T47D (cell line): ENCODE measurements at regions not wholly inside any gene's neighbourhood (a gene's known extent, or its start where the extent isn't known, plus 50 kb on each side); places are given as distances from the start of the nearest gene placed in this dataset.

ENCODE experiments used
- DNase-seq, 2 experiments: peaks; one replicate each; pipeline versions ENCODE4 v3.0.0 to v3.0.0-alpha.2; 2011 to 2012; ENCODE audit warnings: low read depth in 1 of 2, low spot score in 1 of 2
- JUND ChIP-seq: IDR thresholded peaks from 2 replicates; pipeline ENCODE4 v1.6.1; 2012; ENCODE audit warnings: low read depth
- in situ Hi-C: cut with HindIII; loops from 2 replicates; pipeline ENCODE4 v1.10.0; 2016; ENCODE audit warnings: low sequenced_read_pairs, low pct_unique_long_range_greater_than_20kb

DNA sequence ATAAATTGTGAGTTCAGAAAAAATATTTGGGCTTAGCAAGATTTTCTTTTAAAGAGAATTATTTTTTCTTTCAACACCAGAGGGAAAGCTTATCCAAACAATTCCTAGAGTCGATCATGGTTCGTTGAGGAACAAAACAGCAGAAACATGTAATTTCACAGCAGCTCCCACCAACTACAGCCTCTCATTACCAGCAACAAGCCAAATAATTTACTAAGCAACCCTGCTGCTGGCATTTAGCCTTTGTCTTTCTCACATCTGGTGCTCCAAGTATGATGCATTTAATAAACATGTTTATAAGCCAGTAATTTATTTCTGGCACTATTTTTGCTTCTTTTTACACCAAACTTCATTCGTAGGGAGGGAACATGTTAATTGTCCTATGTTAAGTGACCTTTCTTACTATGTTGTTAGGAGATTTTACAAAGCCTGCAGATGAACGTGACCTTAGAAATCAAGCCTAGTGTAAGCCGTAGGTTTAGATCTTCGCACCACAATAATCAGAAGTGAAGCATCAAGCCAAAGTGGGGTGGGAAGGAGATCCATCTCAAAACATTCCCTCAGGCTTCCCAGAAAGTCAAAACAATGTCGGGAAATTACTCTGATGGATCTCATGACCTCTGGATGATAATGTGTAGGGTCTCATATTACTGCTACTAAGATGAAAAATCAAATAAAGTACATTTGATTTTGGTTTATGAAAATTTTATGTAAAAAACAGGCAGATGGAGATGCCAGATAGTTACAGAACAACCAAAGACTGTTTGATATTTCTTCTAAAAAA lies 128.4 kb downstream of the RPAP3 start:
- DNase-seq: no peak
- in situ Hi-C loops: no loop called here
- no peak for TF ChIP-seq JUND

DNA sequence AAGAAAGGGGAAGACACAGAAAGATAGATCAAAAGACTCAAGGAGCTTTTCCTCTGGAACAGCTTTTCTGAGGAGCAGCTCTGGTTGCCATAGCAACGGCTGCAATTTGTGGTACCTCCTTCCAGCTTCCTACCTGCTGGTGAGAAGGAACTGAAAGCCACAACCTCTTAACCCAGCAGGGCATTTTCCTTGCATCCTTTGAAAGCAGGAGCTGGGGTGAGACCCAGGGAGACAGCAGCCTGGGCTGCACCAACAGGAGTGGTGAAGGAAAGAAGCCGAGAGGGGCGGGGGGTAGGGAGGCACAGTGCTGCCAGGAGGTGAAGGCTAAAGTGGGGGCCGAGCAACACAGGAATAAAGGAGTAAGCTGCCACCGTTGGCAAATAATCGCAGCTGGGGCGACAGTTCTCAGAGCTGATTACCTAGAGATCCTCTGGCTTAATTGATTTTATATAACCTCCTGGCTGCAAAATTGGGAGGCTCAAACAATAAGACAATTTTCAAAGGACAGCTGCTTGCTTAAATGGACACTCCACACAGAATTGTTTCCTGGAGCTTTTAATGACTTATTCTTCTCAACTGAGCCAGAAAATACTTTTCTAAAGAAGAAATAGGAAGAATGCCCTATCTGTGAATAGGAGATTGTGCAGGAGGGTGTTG lies 129.4 kb downstream of the RPAP3 start:
- no peak for DNase-seq
- no peak for TF ChIP-seq JUND
- in situ Hi-C loops: no loop called here

DNA sequence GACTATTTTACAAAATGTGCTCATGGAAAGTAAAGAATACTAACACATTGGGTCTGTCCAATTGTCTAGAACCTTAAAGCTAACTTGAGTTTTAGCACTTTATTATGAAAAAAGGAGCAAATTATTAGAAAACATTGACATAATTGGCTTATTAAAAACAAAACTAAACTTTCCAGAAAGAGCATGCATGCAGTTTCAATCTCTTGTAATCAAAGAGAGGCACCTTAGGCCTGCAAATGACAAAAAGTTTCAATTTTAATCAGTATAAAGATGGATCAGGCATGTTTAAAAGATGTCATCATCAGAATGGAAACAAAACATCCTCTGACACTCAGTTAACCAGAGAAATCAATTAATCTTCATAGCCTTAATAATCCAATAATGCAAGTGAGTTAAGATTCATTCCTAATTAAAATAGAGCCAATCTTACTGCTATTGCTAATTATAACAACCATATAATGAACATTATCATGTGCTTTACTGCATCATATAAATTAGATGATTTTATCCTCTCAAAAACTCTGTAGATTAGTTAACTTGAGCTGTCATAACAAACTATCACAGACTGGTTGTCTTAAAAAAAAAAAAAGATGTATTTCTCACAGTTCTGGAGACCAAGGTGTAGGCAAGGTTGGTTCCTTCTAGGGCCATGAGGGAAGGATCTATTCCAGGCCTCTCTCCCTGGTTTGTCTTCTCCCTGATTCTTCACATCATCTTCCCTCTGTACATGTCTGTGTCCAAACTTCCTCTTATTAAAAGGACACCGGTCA lies 131.4 kb downstream of the RPAP3 start:
- no peak for TF ChIP-seq JUND
- in situ Hi-C loops: no loop called here

DNA sequence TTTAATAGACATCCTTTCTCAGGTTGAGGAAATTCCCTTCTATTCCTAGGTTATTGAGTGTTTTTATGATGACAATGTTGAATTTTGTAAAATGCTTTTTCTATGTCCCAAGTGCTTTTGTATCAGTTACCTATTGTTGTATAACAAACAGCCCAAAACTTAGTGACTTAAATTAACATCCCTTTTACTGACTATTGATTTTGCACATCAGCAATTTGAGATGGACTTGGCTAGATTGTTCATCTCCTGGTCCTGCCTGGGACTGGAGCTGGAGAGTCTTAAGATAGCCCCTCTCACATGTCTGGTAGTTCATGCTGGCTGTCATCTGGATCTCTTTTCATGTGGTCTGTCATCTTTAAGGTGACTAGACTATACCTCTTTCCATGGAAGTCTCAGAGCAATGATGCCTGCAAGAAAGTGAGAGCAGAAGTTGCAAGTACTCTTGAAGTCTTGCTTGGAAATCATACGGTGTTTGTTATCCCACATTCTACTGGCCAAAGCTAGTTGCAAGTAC lies 132.6 kb downstream of the RPAP3 start:
- in situ Hi-C loops: no loop called here
- no peak for TF ChIP-seq JUND
- DNase-seq: no peak

More for the DNA sequence above, 131.4 kb downstream of the RPAP3 start:
- DNase-seq: no peak

DNA sequence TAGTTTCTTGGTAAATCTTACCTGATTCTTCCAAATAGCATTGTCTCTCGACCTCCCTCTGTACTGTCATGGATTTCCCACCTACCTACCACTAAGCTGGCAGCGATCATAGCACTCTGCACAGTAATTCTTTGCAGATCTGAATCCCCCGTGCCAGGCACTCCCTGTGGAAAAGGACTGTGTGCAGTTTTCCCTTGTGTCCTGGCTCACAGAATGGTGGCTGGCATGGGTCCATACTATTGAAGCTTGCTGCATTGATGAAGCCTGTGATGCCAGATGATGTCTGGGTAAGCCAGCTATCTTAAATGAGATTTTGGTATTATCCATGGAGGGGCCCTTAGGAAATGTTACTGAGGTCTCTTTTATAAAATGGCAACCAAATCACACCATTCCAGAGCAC lies 135.7 kb downstream of the RPAP3 start:
- in situ Hi-C loops: no loop called here
- TF ChIP-seq JUND: no peak
- DNase-seq: no peak

DNA sequence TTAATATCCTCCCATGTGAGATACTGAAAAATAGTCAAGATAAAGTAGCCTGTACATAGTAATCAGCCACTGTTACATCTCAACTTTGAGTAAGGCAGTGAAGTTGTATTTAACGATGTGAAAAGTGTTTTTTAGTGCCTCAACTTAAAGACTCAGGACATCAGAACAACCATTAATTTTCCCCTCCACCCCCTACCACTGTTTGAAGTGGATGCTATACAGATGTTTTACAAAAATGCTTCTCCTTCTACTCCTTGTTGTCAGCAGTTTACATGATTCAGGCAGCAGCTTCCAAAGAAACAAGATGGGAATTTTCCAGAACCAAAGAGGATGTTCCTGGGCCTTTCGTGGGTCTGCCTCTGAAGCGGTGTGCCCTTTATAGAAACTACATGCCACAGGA lies 143.6 kb downstream of the RPAP3 start:
- in situ Hi-C loops: no loop called here

DNA sequence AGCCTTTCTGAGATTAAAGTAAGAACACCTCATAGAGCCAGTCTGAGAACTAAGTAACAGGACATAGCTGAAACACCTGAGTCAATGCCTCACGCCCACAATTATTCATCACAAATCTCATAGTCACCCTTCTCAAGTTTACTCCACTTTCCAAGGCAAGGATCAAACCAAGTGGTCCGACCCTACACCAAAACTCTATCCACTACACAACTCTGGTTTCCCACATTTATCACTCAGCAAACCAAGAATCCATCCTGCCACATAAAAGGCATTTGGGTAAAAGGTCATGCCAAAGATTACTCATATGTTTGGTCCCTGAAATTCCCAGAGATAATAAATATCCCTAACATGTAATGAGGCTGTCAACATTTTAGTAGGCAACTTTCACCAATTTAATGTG lies 144.1 kb downstream of the RPAP3 start:
- no peak for DNase-seq
- in situ Hi-C loops: no loop called here
- TF ChIP-seq JUND: no peak

More for the DNA sequence above, 143.6 kb downstream of the RPAP3 start:
- DNase-seq: no peak
- no peak for TF ChIP-seq JUND

DNA sequence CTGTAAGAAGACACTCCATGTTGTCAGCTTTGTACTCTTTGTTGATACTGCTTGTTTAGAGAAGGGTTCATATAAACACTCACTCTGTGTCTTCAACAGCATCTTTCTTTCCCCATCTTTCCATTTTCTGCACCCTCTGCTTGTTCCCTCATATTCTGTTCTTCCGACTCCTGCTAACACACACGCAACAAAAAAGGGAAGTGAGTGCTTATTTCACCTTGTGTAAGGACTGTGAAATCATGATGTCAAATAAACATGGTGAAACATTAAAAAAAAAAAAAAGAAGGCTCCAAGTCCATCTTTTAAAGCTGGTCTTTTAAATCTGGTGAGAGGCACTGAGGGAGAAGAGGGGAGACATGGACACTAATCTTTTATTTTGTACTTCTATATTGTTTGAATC lies 145.4 kb downstream of the RPAP3 start:
- no peak for TF ChIP-seq JUND
- in situ Hi-C loops: no loop called here

DNA sequence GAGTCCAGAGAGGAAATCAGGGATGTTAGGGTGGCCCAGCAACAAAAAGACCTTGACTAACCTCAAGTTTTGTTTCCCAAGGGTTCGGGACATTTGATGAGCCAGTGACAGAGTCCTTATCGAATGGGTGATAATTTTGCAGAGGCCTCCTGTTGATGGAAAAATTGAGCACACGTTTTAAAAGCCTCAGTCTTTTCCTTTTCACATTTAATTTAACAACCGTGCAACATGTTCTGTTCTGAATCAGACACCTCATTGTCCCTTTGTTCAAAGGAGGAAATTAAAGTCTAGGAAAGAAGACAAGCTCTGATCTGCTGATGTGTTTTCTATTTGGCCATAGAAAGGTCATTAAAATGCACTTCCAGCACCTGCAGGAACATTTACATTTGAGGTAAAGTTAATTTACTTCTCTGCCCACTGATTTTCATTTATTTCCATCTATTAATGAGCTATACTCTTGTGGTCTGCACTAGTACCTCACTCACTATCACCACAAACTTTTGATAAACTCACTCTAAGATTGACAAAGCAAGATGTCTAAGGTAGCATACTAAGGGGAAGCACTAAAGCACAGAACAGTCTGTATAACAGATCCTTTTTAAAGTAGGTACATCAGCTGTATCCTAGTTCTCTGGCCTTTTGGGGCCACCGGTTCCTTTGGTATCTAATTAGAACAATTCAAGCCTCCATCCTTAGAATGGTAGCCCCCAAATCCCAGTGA lies 147.0 kb downstream of the RPAP3 start:
- in situ Hi-C loops: no loop called here
- DNase-seq: no peak
- TF ChIP-seq JUND: no peak

More for the DNA sequence above, 145.4 kb downstream of the RPAP3 start:
- DNase-seq: no peak

DNA sequence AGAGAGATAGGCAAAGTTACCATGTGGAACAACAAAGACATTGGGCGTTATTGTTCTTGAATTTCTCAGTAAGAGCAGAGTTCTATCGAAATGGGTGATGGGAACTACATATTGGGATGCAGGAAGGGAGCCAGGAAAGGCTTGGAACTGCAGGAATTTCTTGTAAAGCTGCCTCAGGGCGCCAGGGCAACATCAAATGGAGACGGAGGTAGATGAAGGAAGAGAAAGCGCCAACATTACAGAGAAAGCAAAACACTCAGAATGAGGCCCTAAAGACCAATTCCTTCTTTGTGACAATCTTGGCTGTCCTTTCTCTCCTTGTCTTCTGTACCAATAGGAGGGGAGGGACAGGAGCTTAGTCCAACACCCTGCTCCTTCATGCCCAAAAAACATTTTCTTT lies 148.4 kb downstream of the RPAP3 start:
- no peak for DNase-seq
- no peak for TF ChIP-seq JUND
- in situ Hi-C loops: no loop called here

DNA sequence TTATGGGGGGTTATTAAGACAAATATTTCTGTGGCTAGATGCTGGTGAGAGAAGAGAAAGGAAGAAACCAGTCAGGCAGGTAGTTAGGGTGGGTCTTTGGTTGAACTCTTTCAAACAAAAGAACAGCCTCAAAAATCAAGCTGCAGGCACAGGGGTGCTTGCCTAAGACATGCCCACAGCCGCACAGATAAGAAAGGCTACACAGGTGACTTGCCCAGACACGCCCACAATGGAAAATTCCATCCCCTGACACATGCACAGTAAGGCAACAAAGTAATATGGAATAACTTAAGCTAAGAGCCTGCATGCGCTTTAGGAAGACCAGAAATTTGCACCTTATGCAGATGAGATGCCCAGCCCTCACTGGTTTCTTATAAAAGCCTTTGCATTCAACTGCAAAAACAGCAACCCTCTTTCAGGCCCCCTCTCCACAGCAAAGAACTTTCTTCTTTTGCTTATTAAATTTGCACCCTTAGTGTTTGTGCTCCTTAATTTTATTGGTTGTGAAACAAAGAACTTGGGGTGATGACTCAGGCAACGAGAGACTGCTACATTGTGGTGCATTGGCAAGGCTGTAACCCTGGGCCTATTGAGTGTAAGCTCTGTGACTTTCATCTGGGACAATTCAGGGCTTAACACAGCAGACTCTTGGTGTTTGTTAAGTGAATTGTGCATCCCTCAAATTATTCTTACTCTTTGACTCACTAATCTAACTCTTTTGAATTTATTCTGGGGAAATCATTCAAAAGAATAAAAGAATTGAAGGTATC lies 149.4 kb downstream of the RPAP3 start:
- no peak for DNase-seq
- in situ Hi-C loops: no loop called here

More for the DNA sequence above, 149.4 kb downstream of the RPAP3 start:
- no peak for TF ChIP-seq JUND
